Tibial nerve (tissue), 4 donors: ENCODE measurements at regions not wholly inside any gene's neighbourhood (a gene's known extent, or its start where the extent isn't known, plus 50 kb on each side); places are given as distances from the start of the nearest gene placed in this dataset.
A peak's percentile ranks its signal among the peaks of the same experiment; 100 is the strongest.

Source experiments
- DNase-seq, 2 donors: peaks; one replicate each; pipeline ENCODE4 v3.0.0-alpha.2; 2019; ENCODE audit warnings: low spot score in 2 of 2
- H3K27ac ChIP-seq, 4 donors: fragments of 200-600 bp; sonication (generic) in 3 of 4; one replicate each; pipeline ENCODE4 v1.5.1; 2017 to 2019; ENCODE audit warnings: mild to moderate bottlenecking in 1 of 4
- H3K27me3 ChIP-seq, 2 donors: fragments of 200-600 bp; sonication (generic) in 1 of 2; one replicate each; pipeline versions ENCODE4 v1.5.1 to v1.6.0; 2017 to 2019
- H3K36me3 ChIP-seq, 3 donors: fragments of 200-600 bp; sonication (generic); one replicate each; pipeline ENCODE4 v1.5.1; 2018 to 2019
- H3K4me1 ChIP-seq, 4 donors: fragments of 200-600 bp; sonication (generic) in 3 of 4; one replicate each; pipeline ENCODE4 v1.5.1; 2017 to 2019
- H3K4me3 ChIP-seq, 4 donors: fragments of 200-600 bp; sonication (generic) in 3 of 4; one replicate each; pipeline ENCODE4 v1.5.1; 2017 to 2019; ENCODE audit warnings: mild to moderate bottlenecking in 1 of 4, moderate library complexity in 1 of 4
- H3K9me3 ChIP-seq, 4 donors: fragments of 200-600 bp; sonication (generic) in 3 of 4; one replicate each; pipeline ENCODE4 v1.5.1; 2017 to 2019
- CTCF ChIP-seq, 5 experiments: fragments of 200-600 bp in 3 of 5; fragments of 450-650 bp in 2 of 5; sonication (generic) in 3 of 5; IDR thresholded peaks; one replicate each; pipeline ENCODE4 v1.5.1; 2016 to 2019; ENCODE audit warnings: antibody characterized with exemption in 5 of 5, mild to moderate bottlenecking in 3 of 5, moderate library complexity in 2 of 5
- EP300 ChIP-seq, 2 donors: sonication (generic); formaldehyde crosslinking; IDR thresholded peaks; one replicate each; pipeline ENCODE4 v1.6.1; 2017; ENCODE audit warnings: antibody characterized with exemption in 2 of 2, mild to moderate bottlenecking in 1 of 2
- POLR2A ChIP-seq, 2 donors: fragments of 450-650 bp; IDR thresholded peaks; one replicate each; pipeline ENCODE4 v1.6.1; 2017; ENCODE audit warnings: antibody characterized with exemption in 2 of 2, mild to moderate bottlenecking in 2 of 2, moderate library complexity in 2 of 2
- WGBS, 2 donors: methylation state at CpG; one replicate each; pipeline ENCODE4 v1.1.5; 2018; 5-methylcytosine and 5-hydroxymethylcytosine counted together

GRCh38 chr14:51550636-51551035, 101.1 kb upstream of the FRMD6 start:
- H3K9me3 ChIP-seq, result no peaks in the 10 kb centered on the region
- peaks cover 0 to 37% (median 4%) of the 10 kb centered on the region in 4 donors for H3K4me1 ChIP-seq
- 35 to 44% methylated on average over 5 of the region's 5 CpGs for WGBS, 2 donors
- peak overlapping the region in 2 of 4 donors; percentile 41 to 50 for H3K27ac ChIP-seq
- H3K36me3 ChIP-seq, result no peaks in the 10 kb centered on the region
- DNase-seq, result no peak
- no peak for TF ChIP-seq EP300 (IDR thresholded peaks at IDR 0.05)
- TF ChIP-seq CTCF (IDR thresholded peaks at IDR 0.05), result no peak
- TF ChIP-seq POLR2A (IDR thresholded peaks at IDR 0.05), result no peak
- no peak overlapping the region for H3K4me3 ChIP-seq
- no peaks in the 10 kb centered on the region for H3K27me3 ChIP-seq

DNA sequence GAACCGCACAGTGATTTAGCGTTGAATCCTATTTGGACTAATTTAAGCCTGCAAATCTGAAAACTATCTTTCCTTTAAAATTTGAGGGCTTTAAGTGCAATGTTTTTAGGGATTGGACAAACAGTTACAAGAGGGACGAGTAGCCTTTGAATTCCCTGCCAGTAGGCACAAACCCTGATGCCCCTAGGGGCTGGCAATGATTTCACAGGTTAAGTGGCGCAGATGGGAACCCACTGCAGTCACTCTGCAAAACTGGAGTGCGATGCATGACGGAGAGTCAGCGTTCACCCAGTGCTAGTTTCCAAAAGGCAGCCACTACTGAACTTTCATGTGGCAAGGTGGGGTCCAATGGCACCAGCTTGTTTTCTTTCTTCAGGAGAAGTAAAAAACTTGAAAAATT, 99.4 kb upstream of the FRMD6 start:
- Histone ChIP-seq H3K4me1 (peaks cover 0 to 25% (median 4%) of the 10 kb centered on the region in 4 donors), H3K27me3 (no peaks in the 10 kb centered on the region), H3K36me3 (no peaks in the 10 kb centered on the region), H3K9me3 (no peaks in the 10 kb centered on the region), H3K4me3 (no peak overlapping the region), H3K27ac (no peak overlapping the region)
- DNase-seq, result no peak
- 89 to 95% methylated on average over 7 of the region's 7 CpGs for WGBS, 2 donors
- TF ChIP-seq POLR2A (IDR thresholded peaks at IDR 0.05) (no peak), CTCF (IDR thresholded peaks at IDR 0.05) (no peak), EP300 (IDR thresholded peaks at IDR 0.05) (no peak)

- 77 to 79% methylated on average over 4 of the region's 4 CpGs for WGBS, 2 donors
- no peaks in the 10 kb centered on the region for H3K36me3 ChIP-seq
- H3K9me3 ChIP-seq, result no peaks in the 10 kb centered on the region
- no peak for TF ChIP-seq EP300 (IDR thresholded peaks at IDR 0.05)
- no peak for TF ChIP-seq POLR2A (IDR thresholded peaks at IDR 0.05)
- no peak for TF ChIP-seq CTCF (IDR thresholded peaks at IDR 0.05)
- no peaks in the 10 kb centered on the region for H3K27me3 ChIP-seq
- H3K4me1 ChIP-seq, result peaks cover 0 to 19% (median 2%) of the 10 kb centered on the region in 4 donors
- no peak overlapping the region for H3K4me3 ChIP-seq
- H3K27ac ChIP-seq, result no peak overlapping the region
- no peak for DNase-seq
These were observed 98.8 kb upstream of the FRMD6 start for GRCh38 chr14:51552768-51553404.

DNA sequence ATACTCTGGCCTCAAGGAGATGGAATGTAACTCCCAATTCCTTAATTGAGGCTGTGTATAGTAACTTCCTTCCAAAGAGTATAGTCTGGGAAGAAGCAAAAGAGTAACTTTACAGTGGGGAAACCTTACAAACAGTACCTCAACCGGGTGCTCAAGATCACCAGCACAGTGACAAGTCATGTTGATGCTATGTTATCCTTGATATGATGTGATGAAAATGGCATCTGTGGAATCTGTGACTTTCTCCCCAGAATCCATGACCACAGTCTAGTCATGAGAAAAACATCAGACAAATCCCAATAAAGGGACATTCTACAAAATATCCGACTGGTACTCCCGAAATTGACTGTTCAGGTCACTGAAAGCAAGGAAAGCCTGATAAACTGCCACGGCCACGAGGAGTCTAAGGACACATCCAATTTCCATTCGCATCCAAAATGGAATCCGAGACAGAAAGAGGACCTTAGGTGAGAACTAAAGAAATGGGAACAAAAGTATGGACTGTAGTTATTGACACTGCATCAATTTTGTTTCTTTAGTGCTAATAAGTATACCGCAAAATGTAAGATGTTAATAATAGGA, 97.3 kb upstream of the FRMD6 start:
- Histone ChIP-seq H3K9me3 (no peaks in the 10 kb centered on the region), H3K27ac (no peak overlapping the region), H3K4me1 (peaks cover 0 to 13% (median 2%) of the 10 kb centered on the region in 4 donors), H3K4me3 (no peak overlapping the region), H3K36me3 (no peaks in the 10 kb centered on the region), H3K27me3 (no peaks in the 10 kb centered on the region)
- 74 to 75% methylated on average over 8 of the region's 8 CpGs for WGBS, 2 donors
- DNase-seq, result no peak
- TF ChIP-seq CTCF (IDR thresholded peaks at IDR 0.05), result no peak
- no peak for TF ChIP-seq POLR2A (IDR thresholded peaks at IDR 0.05)
- no peak for TF ChIP-seq EP300 (IDR thresholded peaks at IDR 0.05)

DNA sequence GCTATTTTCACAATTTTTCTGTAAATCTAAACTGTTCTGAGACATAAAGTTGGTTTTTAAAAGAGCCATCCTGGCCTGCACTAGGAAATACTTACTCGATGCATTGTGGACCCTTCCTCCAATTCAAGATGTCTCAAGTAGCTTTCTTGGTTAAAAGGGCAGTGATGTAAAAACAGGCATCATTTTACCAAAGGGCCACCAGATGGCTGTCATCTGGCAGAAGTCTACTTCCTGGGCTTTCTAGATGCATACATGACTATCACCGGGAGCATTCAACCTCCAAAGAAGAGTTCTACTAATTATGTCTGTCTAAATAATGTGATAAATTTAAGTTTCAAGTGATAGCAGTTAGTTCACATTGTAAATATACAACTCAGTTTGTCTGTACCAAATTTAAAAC, 96.8 kb upstream of the FRMD6 start:
- H3K4me3 ChIP-seq, result no peak overlapping the region
- peaks cover 0 to 12% (median 2%) of the 10 kb centered on the region in 4 donors for H3K4me1 ChIP-seq
- TF ChIP-seq POLR2A (IDR thresholded peaks at IDR 0.05), result no peak
- no peak for TF ChIP-seq EP300 (IDR thresholded peaks at IDR 0.05)
- no peak for TF ChIP-seq CTCF (IDR thresholded peaks at IDR 0.05)
- DNase-seq, result no peak
- H3K27ac ChIP-seq, result no peak overlapping the region
- WGBS, 2 donors, result 62 to 72% methylated on average over 2 of the region's 2 CpGs
- H3K9me3 ChIP-seq, result no peaks in the 10 kb centered on the region
- no peaks in the 10 kb centered on the region for H3K36me3 ChIP-seq
- H3K27me3 ChIP-seq, result no peaks in the 10 kb centered on the region
